HL-60 (cell line): ENCODE measurements at regions not wholly inside any gene's neighbourhood (a gene's known extent, or its start where the extent isn't known, plus 50 kb on each side); places are given as distances from the start of the nearest gene placed in this dataset.

Experiments
- POLR2AphosphoS5 ChIP-seq: IDR thresholded peaks from 2 replicates; pipeline ENCODE4 v1.6.1; 2012; ENCODE audit warnings: low read depth
- SPI1 ChIP-seq: IDR thresholded peaks from 2 replicates; pipeline ENCODE4 v1.6.1; 2012; ENCODE audit warnings: low read depth, mild to moderate bottlenecking, borderline replicate concordance
- TF ChIP-seq, protein P1 (sequence below): IDR thresholded peaks from one replicate; pipeline ENCODE4 v1.5.1; 2011; ENCODE audit warnings: low read length, control low read depth, inconsistent platforms; ENCODE audit not compliant: insufficient read depth

DNA sequence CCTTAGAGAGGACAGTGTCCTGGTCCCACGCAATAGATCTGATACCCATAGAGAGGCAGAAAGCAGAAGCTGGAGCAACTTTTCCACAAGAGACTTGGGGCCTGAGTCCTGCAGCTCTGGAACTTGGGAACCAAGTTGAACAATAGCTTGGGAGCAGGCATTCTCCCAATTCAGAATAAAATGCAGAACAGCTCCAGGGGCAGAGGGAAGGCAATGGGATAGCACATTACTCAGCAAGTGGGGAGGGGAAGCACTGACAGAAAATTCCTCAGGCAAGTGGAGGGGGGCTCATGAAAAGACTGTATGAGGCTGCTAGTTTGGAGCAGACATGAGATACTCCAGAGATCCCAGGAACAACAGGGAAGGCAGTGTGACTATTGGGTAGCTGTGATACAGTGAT is 513.6 kb downstream of the HINT1 start:
- TF ChIP-seq POLR2AphosphoS5 (no peak), SPI1 (no peak)
- TF ChIP-seq, protein P1, sequence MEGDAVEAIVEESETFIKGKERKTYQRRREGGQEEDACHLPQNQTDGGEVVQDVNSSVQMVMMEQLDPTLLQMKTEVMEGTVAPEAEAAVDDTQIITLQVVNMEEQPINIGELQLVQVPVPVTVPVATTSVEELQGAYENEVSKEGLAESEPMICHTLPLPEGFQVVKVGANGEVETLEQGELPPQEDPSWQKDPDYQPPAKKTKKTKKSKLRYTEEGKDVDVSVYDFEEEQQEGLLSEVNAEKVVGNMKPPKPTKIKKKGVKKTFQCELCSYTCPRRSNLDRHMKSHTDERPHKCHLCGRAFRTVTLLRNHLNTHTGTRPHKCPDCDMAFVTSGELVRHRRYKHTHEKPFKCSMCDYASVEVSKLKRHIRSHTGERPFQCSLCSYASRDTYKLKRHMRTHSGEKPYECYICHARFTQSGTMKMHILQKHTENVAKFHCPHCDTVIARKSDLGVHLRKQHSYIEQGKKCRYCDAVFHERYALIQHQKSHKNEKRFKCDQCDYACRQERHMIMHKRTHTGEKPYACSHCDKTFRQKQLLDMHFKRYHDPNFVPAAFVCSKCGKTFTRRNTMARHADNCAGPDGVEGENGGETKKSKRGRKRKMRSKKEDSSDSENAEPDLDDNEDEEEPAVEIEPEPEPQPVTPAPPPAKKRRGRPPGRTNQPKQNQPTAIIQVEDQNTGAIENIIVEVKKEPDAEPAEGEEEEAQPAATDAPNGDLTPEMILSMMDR: no peak
